Loucy (cell line): ENCODE measurements at regions not wholly inside any gene's neighbourhood (a gene's known extent, or its start where the extent isn't known, plus 50 kb on each side); places are given as distances from the start of the nearest gene placed in this dataset.

Source experiments
- H2AFZ ChIP-seq: fragments of 200-600 bp; sonication (generic); 2 replicates; pipeline ENCODE4 v1.6.0; 2016; ENCODE audit warnings: antibody characterized with exemption, mild to moderate bottlenecking, low read length, moderate library complexity
- H3F3A ChIP-seq: fragments of 200-600 bp; 2 replicates; pipeline ENCODE4 v1.6.0; 2016; ENCODE audit warnings: antibody characterized with exemption, low read depth, mild to moderate bottlenecking
- H3K27me3 ChIP-seq: fragments of 200-600 bp; sonication (generic); 2 replicates; pipeline ENCODE4 v1.6.1; 2014; ENCODE audit warnings: low read length, mild to moderate bottlenecking; ENCODE audit not compliant: insufficient read depth, poor library complexity, severe bottlenecking
- H3K36me3 ChIP-seq: fragments of 200-600 bp; sonication (generic); 2 replicates; pipeline ENCODE4 v1.6.1; 2016; ENCODE audit warnings: low read length; ENCODE audit not compliant: insufficient read depth
- H3K4me1 ChIP-seq: fragments of 200-600 bp; sonication (generic); 2 replicates; pipeline ENCODE4 v1.5.1; 2014; ENCODE audit warnings: low read length, mild to moderate bottlenecking; ENCODE audit not compliant: insufficient read depth, poor library complexity, severe bottlenecking
- H3K4me2 ChIP-seq: fragments of 200-600 bp; sonication (generic); 2 replicates; pipeline ENCODE4 v1.6.0; 2014; ENCODE audit warnings: antibody characterized with exemption, low read length, low read depth, mild to moderate bottlenecking; ENCODE audit not compliant: poor library complexity, severe bottlenecking
- H3K4me3 ChIP-seq: fragments of 200-600 bp; sonication (generic); 2 replicates; pipeline ENCODE4 v1.5.1; 2014; ENCODE audit warnings: low read length, mild to moderate bottlenecking, mixed read lengths; ENCODE audit not compliant: poor library complexity, severe bottlenecking
- H3K79me2 ChIP-seq: fragments of 200-600 bp; sonication (generic); 2 replicates; pipeline ENCODE4 v1.6.1; 2014; ENCODE audit warnings: low read length; ENCODE audit not compliant: insufficient read depth
- H3K9ac ChIP-seq: fragments of 200-600 bp; sonication (generic); 2 replicates; pipeline ENCODE4 v1.6.0; 2014; ENCODE audit warnings: mild to moderate bottlenecking, low read depth, low read length, moderate library complexity; ENCODE audit not compliant: poor library complexity, severe bottlenecking
- H3K9me2 ChIP-seq: fragments of 200-600 bp; sonication (generic); replicated peaks from 2 replicates; pipeline ENCODE4 v1.6.1; 2016; ENCODE audit warnings: low read depth, low read length, mixed read lengths
- H3K9me3 ChIP-seq: fragments of 200-600 bp; sonication (generic); 2 replicates; pipeline ENCODE4 v1.6.1; 2014; ENCODE audit warnings: mild to moderate bottlenecking, antibody characterized with exemption, low read length, low read depth; ENCODE audit not compliant: insufficient read depth
- H4K20me1 ChIP-seq: fragments of 200-600 bp; sonication (generic); 2 replicates; pipeline ENCODE4 v1.6.0; 2014; ENCODE audit warnings: antibody characterized with exemption, low read length, mild to moderate bottlenecking; ENCODE audit not compliant: insufficient read depth, poor library complexity, severe bottlenecking
- CTCF ChIP-seq: fragments of 200-600 bp; sonication (generic); conservative IDR thresholded peaks from 2 replicates; pipeline ENCODE4 v1.5.1; 2014; ENCODE audit warnings: mild to moderate bottlenecking, antibody characterized with exemption, low read length
- EZH2phosphoT487 ChIP-seq: fragments of 200-600 bp; IDR thresholded peaks from 2 replicates; pipeline ENCODE4 v1.6.1; 2018; ENCODE audit warnings: antibody characterized with exemption, mild to moderate bottlenecking, moderate library complexity, borderline replicate concordance

GRCh38 chr3:182435860-182436259, 357.4 kb upstream of the ATP11B start:
- Histone ChIP-seq H3K9me3 (no peaks in the 10 kb centered on the region), H4K20me1 (no peaks in the 10 kb centered on the region), H3K4me1 (no peaks in the 10 kb centered on the region), H3K27me3 (no peaks in the 10 kb centered on the region), H2AFZ (no peak overlapping the region), H3K9me2 (no peaks in the 10 kb centered on the region), H3K79me2 (no peaks in the 10 kb centered on the region), H3K36me3 (no peaks in the 10 kb centered on the region), H3K4me2 (no peak overlapping the region), H3F3A (no peaks in the 10 kb centered on the region), H3K4me3 (no peak overlapping the region), H3K9ac (no peak overlapping the region)
- TF ChIP-seq EZH2phosphoT487, result no peak
- TF ChIP-seq CTCF, result no peak

- H3K9me3 ChIP-seq, result no peaks in the 10 kb centered on the region
- no peak overlapping the region for H3K9ac ChIP-seq
- H3K27me3 ChIP-seq, result no peaks in the 10 kb centered on the region
- H3K4me3 ChIP-seq, result no peak overlapping the region
- H3F3A ChIP-seq, result no peaks in the 10 kb centered on the region
- H3K79me2 ChIP-seq, result no peaks in the 10 kb centered on the region
- H3K9me2 ChIP-seq, result no peaks in the 10 kb centered on the region
- no peaks in the 10 kb centered on the region for H3K36me3 ChIP-seq
- TF ChIP-seq EZH2phosphoT487 (no peak), CTCF (no peak)
- no peak overlapping the region for H2AFZ ChIP-seq
- no peaks in the 10 kb centered on the region for H4K20me1 ChIP-seq
- no peak overlapping the region for H3K4me2 ChIP-seq
- H3K4me1 ChIP-seq, result no peaks in the 10 kb centered on the region
These were observed 356.8 kb upstream of the ATP11B start for GRCh38 chr3:182436547-182436946.

GRCh38 chr3:182438398-182438797, 354.9 kb upstream of the ATP11B start:
- Histone ChIP-seq H3K4me3 (no peak overlapping the region), H4K20me1 (no peaks in the 10 kb centered on the region), H3K4me1 (no peaks in the 10 kb centered on the region), H3K9me3 (no peaks in the 10 kb centered on the region), H3K4me2 (no peak overlapping the region), H3K9ac (no peak overlapping the region), H3K27me3 (no peaks in the 10 kb centered on the region), H3K9me2 (no peaks in the 10 kb centered on the region), H3K79me2 (no peaks in the 10 kb centered on the region), H3F3A (no peaks in the 10 kb centered on the region), H2AFZ (no peak overlapping the region), H3K36me3 (no peaks in the 10 kb centered on the region)
- no peak for TF ChIP-seq CTCF
- no peak for TF ChIP-seq EZH2phosphoT487
